ENCODE measurements at regions not wholly inside any gene's neighbourhood (a gene's known extent, or its start where the extent isn't known, plus 50 kb on each side); places are given as distances from the start of the nearest gene placed in this dataset.

DNA sequence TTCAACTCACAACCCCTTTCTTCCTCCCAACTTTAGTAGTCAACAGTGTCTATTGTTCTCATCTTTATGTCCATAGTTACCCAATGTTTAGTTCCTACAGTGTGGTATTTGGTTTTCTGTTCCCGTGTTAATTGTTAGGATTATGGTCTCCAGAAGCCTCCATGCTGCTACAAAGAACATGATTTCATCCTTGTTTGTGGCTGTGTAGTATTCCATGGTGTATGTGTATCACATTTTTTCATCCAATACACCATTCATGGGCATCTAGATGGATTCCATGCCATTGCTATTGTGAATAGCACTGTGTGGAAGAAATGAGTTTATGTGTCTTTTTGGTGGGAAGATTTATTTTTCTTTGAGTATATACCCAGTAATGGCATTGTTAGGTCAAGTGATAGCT lies 420.3 kb downstream of the XYLT1 start:
- Mint-ChIP-seq H3K27me3 (no peaks in the 10 kb centered on the region), H3K4me3 (no peak overlapping the region), H3K27ac (no peak overlapping the region), H3K36me3 (peaks cover 0 to 27% (median 12%) of the 10 kb centered on the region in 3 donors), H3K4me1 (peaks cover 0 to 1% (median 0%) of the 10 kb centered on the region in 4 donors), H3K9me3 (peaks cover 0 to 34% (median 9%) of the 10 kb centered on the region in 9 donors)
- DNase-seq: no peak
- POLR2A ChIA-PET: no interaction called here
- ATAC-seq: no peak

Measured in naive thymus-derived CD8-positive, alpha-beta T cell (primary cell).